H1 (cell line): ENCODE measurements at regions not wholly inside any gene's neighbourhood (a gene's known extent, or its start where the extent isn't known, plus 50 kb on each side); places are given as distances from the start of the nearest gene placed in this dataset.

ENCODE experiments used
- CTCF ChIA-PET: fragments of 300-600 bp; sonication (Branson Sonifier 250); formaldehyde crosslinking; loops from one replicate; lab custom pipeline; 2021; ENCODE audit not compliant: partially characterized antibody; lab: Charles Lee
- POLR2A ChIA-PET: fragments of 300-600 bp; sonication (Branson Sonifier 250); formaldehyde crosslinking; loops from one replicate; lab custom pipeline; 2021; ENCODE audit warnings: inconsistent platforms; ENCODE audit not compliant: partially characterized antibody; lab: Charles Lee
- DNase-seq, 2 experiments: peaks; one replicate each; pipeline versions ENCODE4 v3.0.0 to v3.0.0-alpha.2; 2010 to 2022; ENCODE audit warnings: low spot score in 2 of 2, low read depth in 1 of 2, mixed read lengths in 1 of 2
- FAIRE-seq: peaks from 2 replicates; lab custom pipeline; 2011; peaks lifted over from hg19 to GRCh38; lab: Jason Lieb, UNC
- H2AFZ ChIP-seq: 2 replicates; pipeline ENCODE4 v1.8.1; 2012; ENCODE audit warnings: low read length, inconsistent platforms
- H2AK5ac ChIP-seq: 2 replicates; pipeline ENCODE4 v1.6.1; 2013; ENCODE audit warnings: low read depth, low read length
- H2BK120ac ChIP-seq: replicated peaks from 2 replicates; pipeline ENCODE3; 2013; ENCODE audit warnings: low read depth, low read length, inconsistent platforms
- H2BK12ac ChIP-seq: 2 replicates; pipeline ENCODE4 v1.6.1; 2013; ENCODE audit warnings: low read depth, low read length
- H2BK15ac ChIP-seq: 2 replicates; pipeline ENCODE4 v1.6.1; 2013; ENCODE audit warnings: low read length
- H2BK20ac ChIP-seq: 2 replicates; pipeline ENCODE4 v1.6.1; 2013; ENCODE audit warnings: low read length
- H2BK5ac ChIP-seq: 2 replicates; pipeline ENCODE4 v1.6.1; 2013; ENCODE audit warnings: low read depth, low read length
- H3K14ac ChIP-seq: 2 replicates; pipeline ENCODE4 v1.6.1; 2013; ENCODE audit warnings: inconsistent platforms; ENCODE audit not compliant: insufficient read length
- H3K18ac ChIP-seq: 2 replicates; pipeline ENCODE4 v1.6.1; 2013; ENCODE audit warnings: low read length; ENCODE audit errors: extremely low read depth
- H3K23ac ChIP-seq: 2 replicates; pipeline ENCODE4 v1.6.1; 2013; ENCODE audit warnings: inconsistent platforms; ENCODE audit not compliant: insufficient read length
- H3K23me2 ChIP-seq: 2 replicates; pipeline ENCODE4 v1.6.1; 2013; ENCODE audit warnings: low read depth, low read length
- H3K27ac ChIP-seq: 2 replicates; pipeline ENCODE4 v1.6.1; 2011; ENCODE audit warnings: low read depth, low read length, inconsistent platforms
- H3K27me3 ChIP-seq, 4 experiments: replicated peaks in 1 of 4; 1 replicate in 1 of 4; 2 replicates in 3 of 4; pipeline versions ENCODE4 v1.6.1 to v1.8.1; 2011 to 2013; ENCODE audit warnings: low read length in 3 of 4, mild to moderate bottlenecking in 3 of 4, inconsistent platforms in 2 of 4, mixed read lengths in 2 of 4, moderate library complexity in 1 of 4; ENCODE audit not compliant: control insufficient read depth in 3 of 4, insufficient read depth in 3 of 4; ENCODE audit errors: extremely low read depth in 1 of 4
- H3K36me3 ChIP-seq, 4 experiments: 2 replicates each; pipeline versions ENCODE4 v1.6.1 to v1.8.1; 2011 to 2013; ENCODE audit warnings: mild to moderate bottlenecking in 4 of 4, low read length in 3 of 4, moderate library complexity in 2 of 4, control low read depth in 1 of 4, inconsistent platforms in 1 of 4; ENCODE audit not compliant: insufficient read depth in 4 of 4, control insufficient read depth in 2 of 4
- H3K4ac ChIP-seq: replicated peaks from 2 replicates; pipeline ENCODE3; 2013; ENCODE audit warnings: low read length, low read depth, mixed read lengths, inconsistent platforms; ENCODE audit not compliant: insufficient read length
- H3K4me1 ChIP-seq, 4 experiments: replicated peaks in 1 of 4; 1 replicate in 1 of 4; 2 replicates in 3 of 4; pipeline versions ENCODE4 v1.6.1 to v1.8.1; 2011 to 2013; ENCODE audit warnings: low read length in 3 of 4, inconsistent platforms in 2 of 4, mixed read lengths in 1 of 4; ENCODE audit not compliant: insufficient read depth in 4 of 4, control insufficient read depth in 3 of 4
- H3K4me2 ChIP-seq, 2 experiments: 2 replicates each; pipeline versions ENCODE4 v1.6.1 to v1.8.1; 2011 to 2013; ENCODE audit warnings: low read depth in 2 of 2, low read length in 2 of 2, control low read depth in 1 of 2, inconsistent platforms in 1 of 2, mild to moderate bottlenecking in 1 of 2; ENCODE audit not compliant: insufficient read depth in 1 of 2
- H3K4me3 ChIP-seq, 4 experiments: fragments of 200-600, 300-600 bp in 1 of 4; sonication (generic), shearing (Covaris generic), sonication (Bioruptor Twin) in 1 of 4; 2 replicates each; pipeline versions ENCODE4 v1.5.1 to v1.8.1; 2011 to 2016; ENCODE audit warnings: low read length in 4 of 4, low read depth in 3 of 4, control low read depth in 2 of 4, inconsistent platforms in 2 of 4, mild to moderate bottlenecking in 2 of 4, mixed read lengths in 1 of 4, moderate library complexity in 1 of 4; ENCODE audit not compliant: insufficient read depth in 2 of 4; ENCODE audit errors: extremely low read depth in 1 of 4
- H3K56ac ChIP-seq: replicated peaks from 2 replicates; pipeline ENCODE3; 2013; ENCODE audit warnings: low read depth, mild to moderate bottlenecking, mixed read lengths, low read length, inconsistent platforms; ENCODE audit not compliant: insufficient read length
- H3K79me1 ChIP-seq: 2 replicates; pipeline ENCODE4 v1.6.1; 2013; ENCODE audit warnings: low read depth, low read length, control low read depth
- H3K79me2 ChIP-seq, 2 experiments: 2 replicates each; pipeline versions ENCODE4 v1.6.1 to v1.8.1; 2012 to 2013; ENCODE audit warnings: low read length in 2 of 2, mild to moderate bottlenecking in 2 of 2, inconsistent platforms in 1 of 2; ENCODE audit not compliant: insufficient read depth in 2 of 2, control insufficient read depth in 1 of 2
- H3K9ac ChIP-seq, 4 experiments: replicated peaks in 1 of 4; 1 replicate in 1 of 4; 2 replicates in 3 of 4; pipeline versions ENCODE4 v1.6.1 to v1.8.1; 2011 to 2013; ENCODE audit warnings: low read depth in 3 of 4, low read length in 3 of 4, control low read depth in 2 of 4, mild to moderate bottlenecking in 2 of 4, moderate library complexity in 2 of 4, inconsistent platforms in 1 of 4; ENCODE audit errors: extremely low read depth in 1 of 4
- H3K9me3 ChIP-seq, 2 experiments: 2 replicates each; pipeline versions ENCODE4 v1.6.1 to v1.8.1; 2012 to 2013; ENCODE audit warnings: mild to moderate bottlenecking in 2 of 2, moderate library complexity in 2 of 2, control low read depth in 1 of 2, inconsistent platforms in 1 of 2, low read depth in 1 of 2, low read length in 1 of 2, mixed read lengths in 1 of 2; ENCODE audit not compliant: insufficient read depth in 2 of 2
- H4K20me1 ChIP-seq, 2 experiments: replicated peaks in 1 of 2; 2 replicates each; pipeline versions ENCODE3 to v1.8.1; 2011 to 2013; ENCODE audit warnings: inconsistent platforms in 2 of 2, low read length in 2 of 2, mild to moderate bottlenecking in 1 of 2; ENCODE audit not compliant: insufficient read depth in 2 of 2, control insufficient read depth in 1 of 2
- H4K5ac ChIP-seq: 2 replicates; pipeline ENCODE4 v1.6.1; 2013; ENCODE audit warnings: low read length, low read depth, mixed read lengths, inconsistent platforms; ENCODE audit not compliant: insufficient read length
- H4K8ac ChIP-seq: 2 replicates; pipeline ENCODE4 v1.8.0; 2013; ENCODE audit warnings: mild to moderate bottlenecking, moderate library complexity, low read length, inconsistent platforms; ENCODE audit not compliant: insufficient read depth; ENCODE audit errors: extremely low read depth
- H4K91ac ChIP-seq: replicated peaks from 2 replicates; pipeline ENCODE3; 2013; ENCODE audit warnings: low read length, mixed read lengths, inconsistent platforms; ENCODE audit not compliant: insufficient read length
- ATF3 ChIP-seq: IDR thresholded peaks from 2 replicates; pipeline ENCODE4 v1.6.1; 2011; ENCODE audit warnings: low read depth, mild to moderate bottlenecking, low read length; ENCODE audit not compliant: insufficient read depth
- BACH1 ChIP-seq: IDR thresholded peaks from 2 replicates; pipeline ENCODE4 v1.6.1; 2012; ENCODE audit warnings: low read length, improper control_type of control experiment
- BCL11A ChIP-seq, 2 experiments: IDR thresholded peaks; one replicate each; pipeline ENCODE4 v1.6.1; 2011; ENCODE audit warnings: low read depth in 2 of 2, low read length in 2 of 2, mild to moderate bottlenecking in 2 of 2
- CBX5 ChIP-seq: fragments of 300-800, 300-1000 bp; sonication (generic); IDR thresholded peaks from 2 replicates; pipeline ENCODE4 v1.7.1; 2016; ENCODE audit warnings: antibody characterized with exemption, low read length, low read depth
- E2F6 ChIP-seq: IDR thresholded peaks from 2 replicates; pipeline ENCODE4 v1.6.1; 2012; ENCODE audit warnings: inconsistent platforms
- EGR1 ChIP-seq: IDR thresholded peaks from 2 replicates; pipeline ENCODE4 v1.6.1; 2011; ENCODE audit warnings: low read depth, low read length, borderline replicate concordance
- FOSL1 ChIP-seq: IDR thresholded peaks from 2 replicates; pipeline ENCODE4 v1.6.1; 2011; ENCODE audit warnings: mild to moderate bottlenecking, low read depth, low read length, moderate library complexity; ENCODE audit not compliant: insufficient read depth
- JUND ChIP-seq: IDR thresholded peaks from 2 replicates; pipeline ENCODE4 v1.6.1; 2011; ENCODE audit warnings: mild to moderate bottlenecking, improper control_type of control experiment, low read length
- MAFK ChIP-seq: IDR thresholded peaks from 2 replicates; pipeline ENCODE4 v1.6.1; 2012; ENCODE audit warnings: low read depth, mild to moderate bottlenecking, improper control_type of control experiment, low read length
- RFX5 ChIP-seq: IDR thresholded peaks from 2 replicates; pipeline ENCODE4 v1.6.1; 2011; ENCODE audit warnings: low read depth, low read length, improper control_type of control experiment, borderline replicate concordance
- RXRA ChIP-seq: IDR thresholded peaks from 2 replicates; pipeline ENCODE4 v1.6.1; 2011; ENCODE audit warnings: low read depth, mild to moderate bottlenecking, low read length, moderate library complexity; ENCODE audit not compliant: insufficient read depth
- SIRT6 ChIP-seq: IDR thresholded peaks from one replicate; pipeline ENCODE4 v1.7.1; 2012; ENCODE audit warnings: low read length, inconsistent platforms
- SRF ChIP-seq: IDR thresholded peaks from 2 replicates; pipeline ENCODE4 v1.6.1; 2011; ENCODE audit warnings: mild to moderate bottlenecking, low read depth, low read length, moderate library complexity
- SUZ12 ChIP-seq: fragments of 200-600 bp; sonication (generic); IDR thresholded peaks from 2 replicates; pipeline ENCODE4 v1.6.1; 2012; ENCODE audit warnings: mild to moderate bottlenecking, inconsistent platforms, low read length, moderate library complexity, mixed read lengths
- TCF12 ChIP-seq: IDR thresholded peaks from 2 replicates; pipeline ENCODE4 v1.6.1; 2011; ENCODE audit warnings: low read depth, mild to moderate bottlenecking, low read length
- WGBS, 2 experiments: shearing (Covaris generic) in 1 of 2; methylation state at CpG; one replicate each; pipeline versions ENCODE4 v1.1.6 to v1.1.7; 2013 to 2015; ENCODE audit warnings: low lambda C conversion rate in 2 of 2, mixed read lengths in 2 of 2, inconsistent platforms in 1 of 2, low coverage in 1 of 2, missing lambda C conversion rate in 1 of 2; ENCODE audit not compliant: insufficient replicate concordance in 2 of 2, insufficient coverage in 1 of 2, insufficient read length in 1 of 2; ENCODE audit errors: extremely low coverage in 1 of 2, missing lambda C conversion rate in 1 of 2; 5-methylcytosine and 5-hydroxymethylcytosine counted together

DNA sequence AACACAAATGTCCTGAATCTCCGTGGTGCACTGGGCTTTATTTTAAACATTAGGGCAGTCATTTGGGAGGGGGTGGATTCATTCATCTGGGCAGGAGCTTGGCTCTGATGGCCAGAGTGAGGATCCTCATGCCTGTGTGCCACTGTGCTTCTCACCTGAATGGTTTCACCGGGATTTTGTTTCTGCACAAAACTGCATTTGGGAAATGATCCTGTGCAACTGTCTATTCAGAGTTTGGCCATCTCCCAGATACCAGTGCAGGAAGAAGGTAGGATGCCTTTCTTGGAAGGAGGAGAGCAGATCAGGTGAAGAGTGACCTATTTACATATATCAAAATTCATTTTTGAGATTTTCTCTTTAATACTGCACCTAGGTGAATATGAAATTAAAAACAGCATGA, 514.4 kb upstream of the SEMA6A start:
- Histone ChIP-seq H2BK15ac (no peak overlapping the region), H3K23me2 (no peaks in the 10 kb centered on the region), H4K5ac (no peak overlapping the region), H3K9me3 (no peaks in the 10 kb centered on the region), H2AFZ (0 out of 2 replicates have a peak overlapping the region, but pooled peaks have one; percentile 51), H3K79me2 (no peaks in the 10 kb centered on the region), H3K27ac (no peak overlapping the region), H2BK120ac (no peak overlapping the region), H2BK20ac (no peak overlapping the region), H3K23ac (no peak overlapping the region), H3K4me3 (no peak overlapping the region), H3K4ac (no peak overlapping the region), H3K14ac (no peak overlapping the region), H3K56ac (no peak overlapping the region), H3K18ac (no peak overlapping the region), H2BK12ac (no peak overlapping the region), H3K36me3 (no peaks in the 10 kb centered on the region), H3K79me1 (no peaks in the 10 kb centered on the region), H3K4me2 (no peak overlapping the region), H2AK5ac (no peak overlapping the region), H4K91ac (no peak overlapping the region), H4K8ac (no peak overlapping the region), H3K27me3 (no peaks in the 10 kb centered on the region), H3K9ac (no peak overlapping the region), H2BK5ac (no peak overlapping the region), H4K20me1 (no peaks in the 10 kb centered on the region), H3K4me1 (no peaks in the 10 kb centered on the region; a peak in 1 of 7 replicates)
- FAIRE-seq (no peak), DNase-seq (no peak)
- POLR2A ChIA-PET = no interaction called here
- WGBS, 2 experiments = 95% methylated on average over 2 of the region's 2 CpGs; no CpG with 5 or more reads in 1 of the 2 experiments
- CTCF ChIA-PET = no interaction called here
- no peak for TF ChIP-seq RXRA
- TF ChIP-seq ATF3 = no peak
- no peak for TF ChIP-seq E2F6
- no peak for TF ChIP-seq MAFK
- no peak for TF ChIP-seq CBX5
- no peak for TF ChIP-seq RFX5
- TF ChIP-seq BACH1 = no peak
- no peak for TF ChIP-seq TCF12
- no peak for TF ChIP-seq FOSL1
- TF ChIP-seq SRF = no peak
- no peak for TF ChIP-seq SUZ12
- no peak for TF ChIP-seq SIRT6
- no peak for TF ChIP-seq EGR1
- TF ChIP-seq JUND = no peak
- TF ChIP-seq BCL11A (IDR thresholded peaks at IDR 0.05; ENCODE audit: low read depth in 2 of 2, low read length in 2 of 2) = no peak
